ENCODE measurements at regions not wholly inside any gene's neighbourhood (a gene's known extent, or its start where the extent isn't known, plus 50 kb on each side); places are given as distances from the start of the nearest gene placed in this dataset.

DNA sequence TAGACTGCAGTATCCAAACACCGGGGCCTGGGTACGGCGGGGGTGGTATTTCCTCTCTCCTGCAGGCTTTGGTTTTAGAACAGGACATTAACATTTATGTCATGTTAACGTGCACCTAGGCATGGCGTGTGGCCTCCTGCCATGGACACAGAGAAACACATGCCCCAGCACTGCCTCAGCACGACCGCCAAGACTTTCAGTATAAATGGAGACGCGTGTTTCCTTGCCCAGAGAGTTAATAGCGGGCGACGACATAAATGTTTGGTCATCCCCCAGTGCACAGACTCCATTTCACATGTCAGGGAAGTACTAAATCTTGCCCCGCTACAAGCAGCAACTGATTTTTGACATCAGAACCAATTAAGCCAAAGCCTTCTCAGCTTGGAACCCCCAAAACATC lies 737.9 kb downstream of the RAB28 start:
- TF ChIP-seq, protein P1, sequence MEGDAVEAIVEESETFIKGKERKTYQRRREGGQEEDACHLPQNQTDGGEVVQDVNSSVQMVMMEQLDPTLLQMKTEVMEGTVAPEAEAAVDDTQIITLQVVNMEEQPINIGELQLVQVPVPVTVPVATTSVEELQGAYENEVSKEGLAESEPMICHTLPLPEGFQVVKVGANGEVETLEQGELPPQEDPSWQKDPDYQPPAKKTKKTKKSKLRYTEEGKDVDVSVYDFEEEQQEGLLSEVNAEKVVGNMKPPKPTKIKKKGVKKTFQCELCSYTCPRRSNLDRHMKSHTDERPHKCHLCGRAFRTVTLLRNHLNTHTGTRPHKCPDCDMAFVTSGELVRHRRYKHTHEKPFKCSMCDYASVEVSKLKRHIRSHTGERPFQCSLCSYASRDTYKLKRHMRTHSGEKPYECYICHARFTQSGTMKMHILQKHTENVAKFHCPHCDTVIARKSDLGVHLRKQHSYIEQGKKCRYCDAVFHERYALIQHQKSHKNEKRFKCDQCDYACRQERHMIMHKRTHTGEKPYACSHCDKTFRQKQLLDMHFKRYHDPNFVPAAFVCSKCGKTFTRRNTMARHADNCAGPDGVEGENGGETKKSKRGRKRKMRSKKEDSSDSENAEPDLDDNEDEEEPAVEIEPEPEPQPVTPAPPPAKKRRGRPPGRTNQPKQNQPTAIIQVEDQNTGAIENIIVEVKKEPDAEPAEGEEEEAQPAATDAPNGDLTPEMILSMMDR (conservative IDR thresholded peaks at IDR 0.05 in 1 of 2, IDR thresholded peaks at IDR 0.05 in 1 of 2; ENCODE audit: extremely low read depth in 1 of 2, insufficient read depth in 1 of 2, low read depth in 1 of 2, low read length in 2 of 2) = no peak
- no peak for TF ChIP-seq EZH2 (IDR thresholded peaks at IDR 0.05; ENCODE audit: borderline replicate concordance, low read length)
